ENCODE measurements at regions not wholly inside any gene's neighbourhood (a gene's known extent, or its start where the extent isn't known, plus 50 kb on each side); places are given as distances from the start of the nearest gene placed in this dataset.

GRCh38 chr7:132646052-132646451 is 69.8 kb upstream of the PLXNA4 start (continued):
- no peak for TF ChIP-seq REST (IDR thresholded peaks at IDR 0.05; ENCODE audit: low read depth, low read length)
- TF ChIP-seq YY1 (IDR thresholded peaks at IDR 0.05; ENCODE audit: low read depth) = no peak

GRCh38 chr7:132643302-132643701 is 67.0 kb upstream of the PLXNA4 start:
- Histone ChIP-seq H3K27ac (ENCODE audit: low read depth in 2 of 2, low read length in 1 of 2) (no peak overlapping the region), H3K9me3 (no peaks in the 10 kb centered on the region), H3K4me1 (ENCODE audit: control insufficient read depth in 1 of 2, insufficient read depth in 2 of 2, low read depth in 1 of 2, low read length in 1 of 2) (peaks cover 0 to 2% of the 10 kb centered on the region in 2 experiments; a peak in 1 of 4 replicates), H3K27me3 (ENCODE audit: insufficient read depth) (no peaks in the 10 kb centered on the region), H3K4me2 (no peak overlapping the region), H3K9me2 (no peaks in the 10 kb centered on the region), H3K4me3 (ENCODE audit: low read depth in 2 of 2, low read length in 1 of 2) (no peak overlapping the region), H2AFZ (ENCODE audit: low read depth) (no peak overlapping the region), H4K20me1 (ENCODE audit: insufficient read depth) (no peaks in the 10 kb centered on the region), H3K9ac (no peak overlapping the region), H3K79me2 (ENCODE audit: insufficient read depth) (no peaks in the 10 kb centered on the region), H3F3A (replicated peaks; ENCODE audit: insufficient read depth) (no peaks in the 10 kb centered on the region), H3K36me3 (replicated peaks in 1 of 2; ENCODE audit: control insufficient read depth in 1 of 2, insufficient read depth in 2 of 2, low read length in 1 of 2) (no peaks in the 10 kb centered on the region)
- TF ChIP-seq GABPA (IDR thresholded peaks at IDR 0.05; ENCODE audit: low read depth) = no peak
- no peak for TF ChIP-seq EZH2phosphoT487 (IDR thresholded peaks at IDR 0.05; ENCODE audit: borderline replicate concordance, low read depth)
- TF ChIP-seq RCOR1 (IDR thresholded peaks at IDR 0.05; ENCODE audit: low read length) = no peak
- TF ChIP-seq ZBTB33 (IDR thresholded peaks at IDR 0.05; ENCODE audit: borderline replicate concordance, low read depth) = no peak
- no peak for TF ChIP-seq CTCF (IDR thresholded peaks at IDR 0.05)
- no peak for TF ChIP-seq CHD2 (IDR thresholded peaks at IDR 0.05; ENCODE audit: low read length, partially characterized antibody)
- TF ChIP-seq RAD21 (IDR thresholded peaks at IDR 0.05; ENCODE audit: low read length) = no peak
- no peak for TF ChIP-seq NFIC (IDR thresholded peaks at IDR 0.05; ENCODE audit: borderline replicate concordance)
- no peak for TF ChIP-seq RFX5 (IDR thresholded peaks at IDR 0.05; ENCODE audit: low read length)
- no peak for TF ChIP-seq FOXJ3 (CRISPR knock-in tag; IDR thresholded peaks at IDR 0.05)
- no peak for TF ChIP-seq TCF12 (IDR thresholded peaks at IDR 0.05)
- no peak for TF ChIP-seq REST (IDR thresholded peaks at IDR 0.05; ENCODE audit: low read depth, low read length)
- no peak for TF ChIP-seq NRF1 (IDR thresholded peaks at IDR 0.05; ENCODE audit: low read depth, low read length)
- TF ChIP-seq TAF1 (IDR thresholded peaks at IDR 0.05; ENCODE audit: borderline replicate concordance, low read depth, low read length) = no peak
- TF ChIP-seq MXI1 (IDR thresholded peaks at IDR 0.05; ENCODE audit: low read depth, low read length) = no peak
- no peak for TF ChIP-seq ELF1 (IDR thresholded peaks at IDR 0.05)
- TF ChIP-seq FOSL2 (IDR thresholded peaks at IDR 0.05; ENCODE audit: borderline replicate concordance, low read depth) = no peak
- no peak for TF ChIP-seq MAX (IDR thresholded peaks at IDR 0.05; ENCODE audit: low read depth)
- 52% methylated on average over 5 of the region's 5 CpGs for WGBS (ENCODE audit: low lambda C conversion rate)
- no peak for DNase-seq
- ChIA-PET CTCF (interaction anchor here (1.0 kb wide), 1 partner anchor 10 kb away, joined by 4 read pairs; no protein-coding TSS in a partner anchor), POLR2A (no interaction called here)
